Activated B cell treated with CpG ODN at 0.5 μM for 24 hours (primary cell): ENCODE measurements at regions not wholly inside any gene's neighbourhood (a gene's known extent, or its start where the extent isn't known, plus 50 kb on each side); places are given as distances from the start of the nearest gene placed in this dataset.

Experiments
- ATAC-seq: fragments of 200-7000 bp; cut with Tn5 transposase; one replicate; pipeline ENCODE4 v1.10.0; 2021; ENCODE audit warnings: low read depth, mild to moderate bottlenecking, moderate library complexity
- CTCF ChIA-PET: fragments of 350-600 bp; sonication (Branson Sonifier 250); formaldehyde crosslinking; loops from one replicate; lab custom pipeline; 2021; ENCODE audit warnings: antibody characterized with exemption; lab: Charles Lee
- POLR2A ChIA-PET: fragments of 350-600 bp; sonication (Branson Sonifier 250); formaldehyde crosslinking; loops from one replicate; lab custom pipeline; 2021; ENCODE audit warnings: antibody characterized with exemption; lab: Charles Lee
- DNase-seq: peaks from one replicate; pipeline ENCODE4 v3.0.0; 2022
- H3K27ac Mint-ChIP-seq: one replicate; pipeline ENCODE4 v1.8.0; 2020; ENCODE audit warnings: mixed read lengths
- H3K27me3 Mint-ChIP-seq: one replicate; pipeline ENCODE4 v1.8.0; 2021; ENCODE audit warnings: mixed read lengths
- H3K36me3 Mint-ChIP-seq: one replicate; pipeline ENCODE4 v1.8.0; 2021; ENCODE audit warnings: low read depth, mixed read lengths
- H3K4me1 Mint-ChIP-seq: one replicate; pipeline ENCODE4 v1.8.0; 2021; ENCODE audit warnings: mixed read lengths
- H3K4me3 Mint-ChIP-seq: one replicate; pipeline ENCODE4 v1.8.0; 2020; ENCODE audit warnings: mild to moderate bottlenecking, mixed read lengths
- H3K9me3 Mint-ChIP-seq: one replicate; pipeline ENCODE4 v1.8.0; 2020; ENCODE audit warnings: mixed read lengths
- intact Hi-C: fragments of 100-400 bp; cut with micrococcal nuclease; formaldehyde crosslinking; loops from one replicate; pipeline ENCODE4 v1.15.1; 2024
- TF ChIP-seq, protein P1 (sequence below): fragments of 200-600 bp; IDR thresholded peaks from one replicate; pipeline ENCODE4 v1.8.0; 2022; ENCODE audit warnings: antibody characterized with exemption, mild to moderate bottlenecking

- TF ChIP-seq, protein P1, sequence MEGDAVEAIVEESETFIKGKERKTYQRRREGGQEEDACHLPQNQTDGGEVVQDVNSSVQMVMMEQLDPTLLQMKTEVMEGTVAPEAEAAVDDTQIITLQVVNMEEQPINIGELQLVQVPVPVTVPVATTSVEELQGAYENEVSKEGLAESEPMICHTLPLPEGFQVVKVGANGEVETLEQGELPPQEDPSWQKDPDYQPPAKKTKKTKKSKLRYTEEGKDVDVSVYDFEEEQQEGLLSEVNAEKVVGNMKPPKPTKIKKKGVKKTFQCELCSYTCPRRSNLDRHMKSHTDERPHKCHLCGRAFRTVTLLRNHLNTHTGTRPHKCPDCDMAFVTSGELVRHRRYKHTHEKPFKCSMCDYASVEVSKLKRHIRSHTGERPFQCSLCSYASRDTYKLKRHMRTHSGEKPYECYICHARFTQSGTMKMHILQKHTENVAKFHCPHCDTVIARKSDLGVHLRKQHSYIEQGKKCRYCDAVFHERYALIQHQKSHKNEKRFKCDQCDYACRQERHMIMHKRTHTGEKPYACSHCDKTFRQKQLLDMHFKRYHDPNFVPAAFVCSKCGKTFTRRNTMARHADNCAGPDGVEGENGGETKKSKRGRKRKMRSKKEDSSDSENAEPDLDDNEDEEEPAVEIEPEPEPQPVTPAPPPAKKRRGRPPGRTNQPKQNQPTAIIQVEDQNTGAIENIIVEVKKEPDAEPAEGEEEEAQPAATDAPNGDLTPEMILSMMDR = no peak
- ATAC-seq = no peak
- intact Hi-C loops = no loop called here
- Mint-ChIP-seq H3K4me3 (no peak overlapping the region), H3K9me3 (peaks cover 10% of the 10 kb centered on the region), H3K27me3 (no peaks in the 10 kb centered on the region), H3K36me3 (no peaks in the 10 kb centered on the region), H3K27ac (no peak overlapping the region), H3K4me1 (no peaks in the 10 kb centered on the region)
- DNase-seq = no peak
- CTCF ChIA-PET = no interaction called here
- POLR2A ChIA-PET = no interaction called here
Measured at GRCh38 chr5:29122306-29122705, 2071.2 kb upstream of the CDH6 start.

GRCh38 chr5:29114331-29114768 lies 2076.0 kb upstream of the CDH9 start:
- no peaks in the 10 kb centered on the region for H3K36me3 Mint-ChIP-seq
- CTCF ChIA-PET = no interaction called here
- TF ChIP-seq, protein P1 = no peak
- H3K27me3 Mint-ChIP-seq = no peaks in the 10 kb centered on the region
- DNase-seq = no peak
- H3K4me1 Mint-ChIP-seq = no peaks in the 10 kb centered on the region
- POLR2A ChIA-PET = no interaction called here
- H3K4me3 Mint-ChIP-seq = no peak overlapping the region
- H3K27ac Mint-ChIP-seq = no peak overlapping the region
- intact Hi-C loops = no loop called here
- peaks cover 16% of the 10 kb centered on the region for H3K9me3 Mint-ChIP-seq
- no peak for ATAC-seq

DNA sequence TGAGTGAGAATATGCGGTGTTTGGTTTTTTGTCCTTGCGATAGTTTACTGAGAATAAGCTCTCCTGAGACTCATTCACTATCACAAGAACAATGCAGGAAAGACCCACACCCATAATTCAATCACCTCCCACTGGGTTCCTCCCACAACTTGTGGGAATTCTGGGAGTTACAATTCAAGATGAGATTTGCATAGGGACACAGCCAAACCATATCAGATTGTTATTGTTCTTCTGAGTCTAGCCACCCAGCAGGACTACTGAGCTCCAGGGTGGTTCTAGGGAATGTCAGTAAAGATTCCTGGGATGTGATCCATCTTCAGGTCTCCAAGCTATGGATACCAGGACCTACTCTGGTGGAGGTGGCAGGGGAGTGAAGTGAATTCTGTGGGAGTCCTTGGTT lies 2075.1 kb upstream of the CDH9 start:
- intact Hi-C loops = no loop called here
- no peak overlapping the region for H3K27ac Mint-ChIP-seq
- H3K36me3 Mint-ChIP-seq = no peaks in the 10 kb centered on the region
- no peak for ATAC-seq
- DNase-seq = no peak
- peaks cover 14% of the 10 kb centered on the region for H3K9me3 Mint-ChIP-seq
- no peaks in the 10 kb centered on the region for H3K4me1 Mint-ChIP-seq
- H3K27me3 Mint-ChIP-seq = no peaks in the 10 kb centered on the region
- ChIA-PET POLR2A (no interaction called here), CTCF (no interaction called here)
- TF ChIP-seq, protein P1 = no peak
- H3K4me3 Mint-ChIP-seq = no peak overlapping the region

GRCh38 chr5:29099585-29099984 lies 2061.2 kb upstream of the CDH9 start:
- no peaks in the 10 kb centered on the region for H3K4me1 Mint-ChIP-seq
- no peak overlapping the region for H3K4me3 Mint-ChIP-seq
- no peak for DNase-seq
- no peak for ATAC-seq
- CTCF ChIA-PET = no interaction called here
- H3K27me3 Mint-ChIP-seq = no peaks in the 10 kb centered on the region
- no peak overlapping the region for H3K27ac Mint-ChIP-seq
- TF ChIP-seq, protein P1 = no peak
- intact Hi-C loops = no loop called here
- no peaks in the 10 kb centered on the region for H3K36me3 Mint-ChIP-seq
- POLR2A ChIA-PET = no interaction called here
- H3K9me3 Mint-ChIP-seq = peaks cover 2% of the 10 kb centered on the region

- CTCF ChIA-PET = no interaction called here
- Mint-ChIP-seq H3K4me1 (no peaks in the 10 kb centered on the region), H3K36me3 (no peaks in the 10 kb centered on the region), H3K4me3 (no peak overlapping the region), H3K27ac (no peak overlapping the region), H3K9me3 (peaks cover 10% of the 10 kb centered on the region), H3K27me3 (no peaks in the 10 kb centered on the region)
- intact Hi-C loops = no loop called here
- DNase-seq = no peak
- no peak for ATAC-seq
- POLR2A ChIA-PET = no interaction called here
- TF ChIP-seq, protein P1 = no peak
Measured at GRCh38 chr5:29089591-29090130, 2051.3 kb upstream of the CDH9 start.
